T-helper 17 cell (primary cell): ENCODE measurements at regions not wholly inside any gene's neighbourhood (a gene's known extent, or its start where the extent isn't known, plus 50 kb on each side); places are given as distances from the start of the nearest gene placed in this dataset.
"Not testable (repeated sequence)": the region's sequence is repeated elsewhere in the genome, so short reads cannot be mapped to it uniquely, and the experiment has no call there.

Experiments
- ATAC-seq: fragments of 150-1000 bp; cut with Tn5 transposase; 2 replicates; pipeline ENCODE4 v1.10.0; 2021; ENCODE audit warnings: mild to moderate bottlenecking, moderate library complexity
- DNase-seq, 3 donors: peaks; one replicate each; pipeline versions ENCODE4 v3.0.0 to v3.0.0-alpha.2; 2020 to 2021
- H3K9me3 ChIP-seq: one replicate; pipeline ENCODE4 v1.7.0; 2013; ENCODE audit warnings: low read length, mild to moderate bottlenecking; ENCODE audit not compliant: control insufficient read depth, poor library complexity, severe bottlenecking
- H3K27ac Mint-ChIP-seq: one replicate; pipeline ENCODE4 v1.8.0; 2022; ENCODE audit warnings: mild to moderate bottlenecking, moderate library complexity, mixed read lengths
- H3K27me3 Mint-ChIP-seq: one replicate; pipeline ENCODE4 v1.8.0; 2022; ENCODE audit warnings: mixed read lengths
- H3K36me3 Mint-ChIP-seq: one replicate; pipeline ENCODE4 v1.8.0; 2022; ENCODE audit warnings: low read depth, mixed read lengths
- H3K4me1 Mint-ChIP-seq: one replicate; pipeline ENCODE4 v1.8.0; 2022; ENCODE audit warnings: mild to moderate bottlenecking, mixed read lengths
- H3K4me3 Mint-ChIP-seq: one replicate; pipeline ENCODE4 v1.8.0; 2022; ENCODE audit warnings: mild to moderate bottlenecking, moderate library complexity, mixed read lengths

DNA sequence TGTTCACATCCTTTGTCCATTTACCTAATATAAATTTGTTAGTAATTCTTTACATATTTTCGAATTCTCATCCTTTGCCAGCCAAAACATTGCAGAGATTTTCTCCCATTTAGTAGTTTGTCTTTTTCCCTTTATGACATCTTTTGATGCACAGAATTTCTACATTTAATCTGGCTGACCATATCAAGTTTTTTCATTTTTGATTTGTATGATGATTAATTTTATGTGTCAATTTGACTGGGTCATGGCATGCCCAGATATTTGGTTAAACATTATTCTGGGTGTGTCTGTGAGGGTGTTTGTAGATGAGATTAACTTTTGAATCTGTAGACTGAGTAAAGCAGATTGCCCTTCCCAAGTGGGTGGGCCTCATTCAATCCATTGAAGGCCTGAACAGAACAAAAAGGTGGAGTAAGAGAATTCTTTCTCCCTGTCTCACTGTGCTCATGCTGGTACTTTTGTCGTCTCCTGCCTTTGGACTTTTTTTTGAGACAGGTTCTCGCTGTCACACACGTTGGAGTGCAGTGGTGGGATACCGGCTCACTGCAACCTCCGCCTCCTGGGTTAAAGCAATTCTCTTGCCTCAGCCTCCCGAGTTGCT lies 72.1 kb upstream of the EPB41L1 start:
- H3K36me3 Mint-ChIP-seq: peaks cover 3% of the 10 kb centered on the region
- H3K27me3 Mint-ChIP-seq: peaks cover 43% of the 10 kb centered on the region
- ATAC-seq (no peak), DNase-seq (no peak)
- no peak overlapping the region for H3K4me3 Mint-ChIP-seq
- H3K27ac Mint-ChIP-seq: no peak overlapping the region
- H3K4me1 Mint-ChIP-seq: peaks cover 5% of the 10 kb centered on the region
- H3K9me3 ChIP-seq: no peaks in the 10 kb centered on the region

DNA sequence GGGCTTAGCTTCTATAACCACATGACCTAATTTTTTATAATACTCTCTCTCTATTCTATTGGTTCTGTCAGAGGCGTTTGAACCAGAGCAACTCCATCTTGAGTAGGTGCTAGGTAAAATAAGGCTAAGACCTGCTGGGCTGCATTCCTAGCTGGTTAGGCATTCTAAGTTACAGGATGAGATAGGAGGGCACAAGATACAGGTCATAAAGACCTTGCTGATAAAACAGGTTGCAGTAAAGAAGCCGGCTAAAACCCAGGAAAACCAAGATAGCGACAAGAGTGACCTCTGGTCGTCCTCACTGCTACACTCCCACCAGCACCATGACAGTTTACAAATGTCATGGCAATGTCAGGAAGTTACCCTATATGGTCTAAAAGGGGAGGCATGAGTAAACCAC lies 71.3 kb upstream of the EPB41L1 start:
- not testable (repeated sequence) for H3K36me3 Mint-ChIP-seq

DNA sequence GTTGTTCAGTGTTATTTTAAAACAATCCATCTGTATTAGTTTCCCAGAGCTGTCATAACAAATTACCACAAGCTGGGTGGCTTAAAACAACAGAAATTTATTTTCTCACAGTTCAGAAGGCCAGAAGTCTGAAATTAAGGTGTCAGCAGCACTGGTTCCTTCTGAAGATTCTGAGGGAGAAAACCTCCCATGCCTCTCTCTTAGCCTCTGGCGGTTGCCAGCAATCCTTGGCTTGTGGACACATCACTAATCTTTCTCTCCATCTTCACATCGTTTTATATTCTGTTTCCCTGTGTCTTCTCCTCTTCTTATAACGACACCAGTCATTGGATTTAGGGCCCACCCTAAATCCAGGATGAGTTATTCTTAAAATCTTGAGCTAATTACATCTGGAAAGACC lies 70.2 kb upstream of the EPB41L1 start:
- Mint-ChIP-seq H3K4me3 (no peak overlapping the region), H3K27ac (no peak overlapping the region), H3K36me3 (peaks cover 3% of the 10 kb centered on the region), H3K27me3 (peaks cover 35% of the 10 kb centered on the region), H3K4me1 (peaks cover 8% of the 10 kb centered on the region)
- no peak for ATAC-seq
- DNase-seq: no peak
- no peaks in the 10 kb centered on the region for H3K9me3 ChIP-seq

More for the DNA sequence above, 71.3 kb upstream of the EPB41L1 start:
- not testable (repeated sequence) for ATAC-seq, H3K9me3 ChIP-seq, DNase-seq, H3K4me3 Mint-ChIP-seq, H3K4me1 Mint-ChIP-seq
- Mint-ChIP-seq H3K27ac (peak overlapping the region; percentile 1), H3K27me3 (peaks cover 42% of the 10 kb centered on the region)

DNA sequence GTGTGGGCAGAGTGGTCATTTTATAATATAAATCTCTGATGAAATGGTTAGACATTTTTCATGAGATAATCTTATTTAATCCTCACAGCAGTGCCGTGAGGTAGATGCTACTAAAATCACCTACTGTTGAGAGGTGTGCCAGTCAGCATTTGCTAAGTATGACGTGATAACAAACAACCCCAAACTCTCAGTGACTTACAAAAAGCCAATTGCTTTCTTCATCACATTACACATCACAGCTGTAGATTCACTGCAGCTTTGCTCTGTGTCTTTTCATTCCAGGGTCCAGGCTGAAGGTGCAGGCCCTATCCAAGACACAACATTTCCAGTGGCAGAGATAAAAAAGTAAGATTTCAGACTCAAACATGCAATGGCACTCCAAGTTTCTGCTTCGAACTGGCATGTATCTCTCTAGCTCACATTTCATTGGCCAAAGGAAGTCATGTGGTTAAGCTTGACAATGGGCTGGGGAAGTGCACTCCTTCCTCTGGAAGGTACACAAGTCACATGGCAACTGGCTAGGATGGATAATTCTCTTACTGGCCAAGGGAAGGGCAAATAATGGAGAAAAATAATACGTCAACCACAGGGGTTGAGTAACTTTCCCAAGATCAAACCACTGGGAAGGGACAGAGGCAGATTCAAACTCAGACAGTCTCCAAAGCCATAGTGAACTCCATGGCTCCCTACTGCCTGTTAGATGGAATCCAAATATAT lies 69.5 kb upstream of the EPB41L1 start:
- peak overlapping the region; percentile 15 for H3K4me3 Mint-ChIP-seq
- H3K4me1 Mint-ChIP-seq: peaks cover 3% of the 10 kb centered on the region
- no peak for DNase-seq
- H3K36me3 Mint-ChIP-seq: peaks cover 5% of the 10 kb centered on the region
- no peak for ATAC-seq
- no peaks in the 10 kb centered on the region for H3K9me3 ChIP-seq
- peaks cover 28% of the 10 kb centered on the region for H3K27me3 Mint-ChIP-seq
- no peak overlapping the region for H3K27ac Mint-ChIP-seq

DNA sequence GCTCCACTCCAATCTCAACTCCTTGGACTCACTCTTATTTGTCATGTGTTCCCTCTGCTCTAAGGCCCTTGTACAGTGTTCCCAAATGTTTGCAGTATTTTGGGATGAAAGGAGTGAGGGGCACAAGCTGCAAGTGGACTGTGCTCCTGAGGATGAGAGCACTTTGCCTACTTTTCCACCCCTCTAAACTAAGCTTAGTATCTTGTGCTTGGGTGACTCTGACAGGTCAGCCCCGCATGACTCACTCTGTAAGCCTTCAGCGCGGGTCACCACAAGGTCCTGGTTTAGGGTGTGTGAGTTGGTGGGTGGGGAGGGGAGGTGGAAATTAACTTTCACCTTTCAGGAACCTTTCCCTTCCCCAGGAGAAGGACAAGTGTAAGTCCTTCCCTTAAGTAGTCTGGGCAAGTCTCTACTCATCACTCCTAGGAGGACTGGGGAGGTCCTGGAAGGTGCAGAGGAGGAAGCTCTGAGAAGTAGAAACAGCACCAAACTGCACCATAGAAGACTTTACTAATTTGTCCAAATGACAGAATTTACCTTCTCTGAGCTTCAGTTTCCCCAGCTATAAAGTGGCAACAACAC lies 68.8 kb upstream of the EPB41L1 start:
- no peak for ATAC-seq
- H3K27ac Mint-ChIP-seq: no peak overlapping the region
- DNase-seq: no peak
- H3K27me3 Mint-ChIP-seq: peaks cover 34% of the 10 kb centered on the region
- H3K4me1 Mint-ChIP-seq: peaks cover 2% of the 10 kb centered on the region
- peaks cover 5% of the 10 kb centered on the region for H3K36me3 Mint-ChIP-seq
- no peak overlapping the region for H3K4me3 Mint-ChIP-seq
- no peaks in the 10 kb centered on the region for H3K9me3 ChIP-seq

DNA sequence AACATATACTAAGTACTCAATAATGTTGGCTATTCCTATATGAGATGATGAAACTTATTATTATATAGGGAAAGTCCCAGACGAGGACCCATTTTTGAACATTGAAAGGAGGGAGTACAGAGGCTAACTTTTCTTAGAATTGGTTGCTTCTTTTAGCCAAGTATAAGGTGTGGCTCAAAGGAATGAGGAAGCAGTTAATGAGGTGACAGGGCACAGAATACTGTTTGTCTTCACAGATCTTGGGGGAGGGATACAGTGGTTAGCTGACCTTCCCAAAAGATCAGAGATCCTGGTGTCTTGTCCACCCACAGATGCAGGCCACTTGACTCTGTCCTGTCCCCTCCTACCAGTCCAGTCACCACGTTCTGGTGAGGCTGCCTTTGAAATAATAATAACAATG lies 67.8 kb upstream of the EPB41L1 start:
- ATAC-seq: no peak
- peaks cover 5% of the 10 kb centered on the region for H3K36me3 Mint-ChIP-seq
- no peak for DNase-seq

DNA sequence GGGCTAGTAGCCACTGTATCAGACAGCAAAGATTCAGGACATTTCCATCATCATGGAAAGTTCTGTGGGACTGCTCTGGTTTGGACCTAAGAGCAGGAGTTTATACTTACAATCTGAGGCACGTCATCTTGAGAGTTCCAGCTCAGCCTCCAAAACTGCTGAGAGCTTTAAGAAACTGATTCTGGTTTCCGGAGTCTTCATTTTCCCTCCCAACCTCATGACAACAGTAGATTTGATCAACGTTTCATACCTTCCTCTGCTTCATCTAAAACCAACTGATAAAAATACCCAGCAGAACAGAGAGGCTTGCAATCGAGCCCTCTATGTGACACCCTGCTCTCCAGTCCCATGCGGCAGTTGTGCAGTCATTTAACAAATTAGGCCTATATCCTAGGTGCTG lies 64.3 kb upstream of the EPB41L1 start:
- DNase-seq: no peak
- H3K27me3 Mint-ChIP-seq: peaks cover 48% of the 10 kb centered on the region
- no peak for ATAC-seq
- no peaks in the 10 kb centered on the region for H3K9me3 ChIP-seq
- H3K4me1 Mint-ChIP-seq: peaks cover 15% of the 10 kb centered on the region
- no peak overlapping the region for H3K27ac Mint-ChIP-seq
- no peak overlapping the region for H3K4me3 Mint-ChIP-seq
- peaks cover 9% of the 10 kb centered on the region for H3K36me3 Mint-ChIP-seq

More for the DNA sequence above, 67.8 kb upstream of the EPB41L1 start:
- peaks cover 44% of the 10 kb centered on the region for H3K27me3 Mint-ChIP-seq
- H3K4me3 Mint-ChIP-seq: no peak overlapping the region
- no peak overlapping the region for H3K27ac Mint-ChIP-seq
- no peaks in the 10 kb centered on the region for H3K9me3 ChIP-seq
- H3K4me1 Mint-ChIP-seq: peaks cover 5% of the 10 kb centered on the region

DNA sequence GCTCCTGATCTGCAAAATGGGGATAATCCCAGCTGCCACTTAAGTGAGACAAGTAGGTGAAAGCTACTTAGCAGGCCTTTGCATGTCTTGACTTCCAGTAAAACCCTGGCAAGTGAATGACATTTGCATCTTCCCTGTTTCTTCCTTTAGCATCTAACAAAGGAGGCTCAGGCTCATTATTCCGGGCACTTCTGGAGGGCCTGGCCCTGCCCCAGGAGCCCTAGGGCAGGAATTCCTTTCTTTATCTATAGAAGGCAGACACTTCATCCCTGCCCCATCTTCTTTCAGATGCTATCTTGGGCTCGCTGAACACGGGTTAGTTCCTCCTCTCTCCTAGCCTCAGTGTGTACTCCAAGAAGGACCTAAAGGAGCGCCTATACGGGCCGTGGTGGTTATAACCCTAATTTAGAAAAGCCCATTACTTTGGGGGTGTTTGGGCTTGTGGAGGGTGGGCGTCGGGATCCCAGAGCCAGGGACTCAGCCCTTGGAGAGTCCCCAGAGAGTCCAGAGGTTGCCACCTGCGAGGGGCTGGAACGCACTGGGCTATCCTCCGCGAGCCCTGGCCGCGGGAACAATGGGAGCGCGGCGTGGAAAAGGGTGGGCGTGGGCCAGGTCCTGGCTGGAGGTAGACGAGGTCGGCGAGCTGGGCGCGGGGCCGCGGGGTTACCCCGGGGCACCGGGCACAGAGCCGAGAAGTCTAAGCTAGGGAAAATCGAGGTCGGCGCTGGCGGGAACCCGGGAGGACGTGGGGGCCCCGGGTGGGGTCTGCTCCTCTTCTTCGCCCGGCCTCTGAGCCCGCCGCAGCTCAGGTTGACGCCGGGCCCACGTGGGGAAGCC lies 62.8 kb upstream of the EPB41L1 start:
- Mint-ChIP-seq H3K27me3 (peaks cover 44% of the 10 kb centered on the region), H3K4me1 (peaks cover 15% of the 10 kb centered on the region), H3K36me3 (peaks cover 12% of the 10 kb centered on the region), H3K27ac (no peak overlapping the region), H3K4me3 (peak overlapping the region; percentile 74)
- DNase-seq (no peak), ATAC-seq (no peak)
- no peaks in the 10 kb centered on the region for H3K9me3 ChIP-seq

DNA sequence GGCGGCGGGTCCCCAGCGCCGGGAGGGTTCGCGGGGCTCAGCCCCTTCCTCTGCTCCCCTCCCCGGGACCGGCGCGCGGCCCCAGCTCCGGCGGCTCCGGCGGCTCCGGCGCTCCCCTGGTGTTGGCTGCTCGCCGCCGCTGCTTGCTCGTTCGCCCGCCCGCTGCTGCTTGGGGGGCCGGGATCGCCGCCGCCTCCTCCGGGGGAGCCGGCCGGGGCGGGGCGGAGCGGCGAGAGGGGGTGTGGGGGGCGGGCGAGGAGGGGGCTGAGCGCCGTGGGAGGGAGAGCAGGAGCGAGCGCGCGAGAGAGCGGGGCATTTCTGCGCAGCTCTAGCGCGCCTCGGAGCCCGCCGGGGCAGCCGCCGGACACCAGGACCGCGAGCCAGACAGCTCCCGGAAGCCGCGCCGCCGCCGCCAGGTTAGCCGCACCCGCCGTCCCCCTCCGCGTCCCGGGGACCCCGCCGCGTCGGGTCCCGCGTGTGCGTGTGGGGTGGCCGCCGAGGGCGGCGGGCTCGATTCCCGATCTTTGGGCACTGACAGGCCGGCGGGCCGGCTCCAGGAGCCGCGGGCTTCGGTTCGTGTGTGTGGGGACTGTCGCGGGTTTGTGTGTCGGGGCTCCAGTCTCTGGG lies 62.0 kb upstream of the EPB41L1 start:
- DNase-seq (no peak), ATAC-seq (peak; percentile 28)
- H3K27me3 Mint-ChIP-seq: peaks cover 42% of the 10 kb centered on the region
- H3K4me1 Mint-ChIP-seq: peaks cover 17% of the 10 kb centered on the region
- peak overlapping the region; percentile 98 for H3K4me3 Mint-ChIP-seq
- peak overlapping the region; percentile 54 for H3K27ac Mint-ChIP-seq
- H3K9me3 ChIP-seq: no peaks in the 10 kb centered on the region
- H3K36me3 Mint-ChIP-seq: peaks cover 12% of the 10 kb centered on the region

DNA sequence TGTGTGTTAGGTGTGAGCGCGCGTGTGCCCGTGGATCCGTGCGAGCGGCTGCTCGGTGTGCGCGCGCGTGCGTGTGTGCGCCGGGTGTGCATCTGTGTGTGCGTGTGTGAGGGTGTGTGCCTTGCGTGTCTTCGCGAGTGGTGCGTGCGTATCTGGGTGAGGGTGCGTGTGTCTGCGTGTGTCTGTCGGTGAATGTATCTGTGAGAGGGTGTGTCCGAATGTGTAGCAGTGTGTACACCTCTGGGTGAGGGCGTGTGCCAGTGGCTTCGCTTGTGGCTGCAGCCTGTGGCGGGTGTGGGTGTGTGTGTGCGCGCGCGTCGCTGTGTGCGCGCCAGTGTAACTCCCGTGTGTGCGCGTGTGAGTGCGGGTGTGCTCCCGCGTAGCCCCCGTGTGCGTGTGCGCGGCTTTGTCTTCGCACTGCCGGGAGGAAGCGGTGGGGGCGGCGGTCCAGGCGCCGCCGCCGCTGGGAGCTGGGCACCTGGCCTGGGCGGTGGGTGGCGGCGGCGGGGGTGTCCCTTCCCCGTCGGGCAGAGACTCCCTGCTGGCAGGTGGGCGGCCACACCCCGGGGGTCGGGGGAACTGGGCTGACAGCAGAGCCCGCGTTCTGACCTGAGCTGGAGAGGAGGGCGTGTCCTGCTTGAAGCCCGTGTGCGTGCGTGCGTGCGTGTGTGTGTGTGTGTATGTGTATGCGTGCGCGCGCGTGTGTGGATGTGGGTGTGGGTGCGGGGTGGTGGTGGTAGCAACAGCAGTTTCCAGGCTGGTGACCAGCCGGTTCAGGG lies 61.3 kb upstream of the EPB41L1 start:
- H3K27ac Mint-ChIP-seq: peak overlapping the region; percentile 54
- no peaks in the 10 kb centered on the region for H3K9me3 ChIP-seq
- peak overlapping the region; percentile 98 for H3K4me3 Mint-ChIP-seq
- peaks cover 36% of the 10 kb centered on the region for H3K27me3 Mint-ChIP-seq
- ATAC-seq (peak; percentile 67), DNase-seq (peak in 1 of 3 donors; percentile 13)
- H3K4me1 Mint-ChIP-seq: peaks cover 18% of the 10 kb centered on the region
- H3K36me3 Mint-ChIP-seq: peaks cover 12% of the 10 kb centered on the region

DNA sequence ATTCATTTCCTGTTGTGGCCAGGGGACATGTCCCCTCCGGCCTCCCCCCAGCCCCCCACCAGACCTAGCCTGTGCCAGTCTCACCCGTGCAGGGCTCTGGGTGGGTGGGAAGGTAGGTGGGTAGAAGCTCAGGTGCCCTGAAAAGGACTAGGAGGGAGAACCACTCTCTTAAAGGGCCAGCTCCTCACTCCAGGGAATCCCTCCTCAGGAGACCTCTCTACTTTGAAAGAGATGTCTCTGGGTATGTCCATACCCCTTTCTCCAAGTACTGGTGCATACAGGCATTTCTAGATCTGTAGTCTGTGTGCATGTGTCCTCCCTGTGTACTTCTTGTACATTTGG lies 60.8 kb upstream of the EPB41L1 start:
- no peak overlapping the region for H3K27ac Mint-ChIP-seq
- peak; percentile 5 for ATAC-seq
- H3K9me3 ChIP-seq: no peaks in the 10 kb centered on the region
- peak overlapping the region; percentile 98 for H3K4me3 Mint-ChIP-seq
- peaks cover 12% of the 10 kb centered on the region for H3K36me3 Mint-ChIP-seq
- H3K4me1 Mint-ChIP-seq: peaks cover 18% of the 10 kb centered on the region
- H3K27me3 Mint-ChIP-seq: peaks cover 36% of the 10 kb centered on the region
- DNase-seq: no peak

DNA sequence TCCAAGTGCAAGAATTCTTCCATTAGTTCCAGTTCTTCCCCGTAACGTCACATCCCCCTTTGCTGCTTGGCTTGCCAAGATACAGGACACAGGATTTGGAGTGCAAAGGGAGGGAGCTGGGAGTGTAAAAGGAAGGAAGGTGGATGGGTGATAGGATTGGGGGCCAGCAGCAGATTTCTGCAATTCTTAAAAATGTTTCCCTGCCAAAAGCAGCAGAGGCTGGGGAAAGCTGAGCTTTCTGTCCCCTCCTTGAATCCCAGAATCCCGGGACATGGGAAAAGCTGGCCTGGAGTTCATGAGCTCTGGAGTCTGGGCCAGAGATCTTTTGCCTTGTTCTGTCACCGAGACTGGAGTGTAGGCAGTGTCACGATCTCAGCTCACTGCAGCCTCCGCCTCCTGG lies 60.0 kb upstream of the EPB41L1 start:
- Mint-ChIP-seq H3K27ac (no peak overlapping the region), H3K27me3 (peaks cover 36% of the 10 kb centered on the region), H3K4me3 (peak overlapping the region; percentile 98), H3K4me1 (peaks cover 18% of the 10 kb centered on the region), H3K36me3 (peaks cover 12% of the 10 kb centered on the region)
- H3K9me3 ChIP-seq: no peaks in the 10 kb centered on the region
- DNase-seq (no peak), ATAC-seq (no peak)
